GM19468 (cell line): ENCODE measurements at regions not wholly inside any gene's neighbourhood (a gene's known extent, or its start where the extent isn't known, plus 50 kb on each side); places are given as distances from the start of the nearest gene placed in this dataset.

Experiments used
- ATAC-seq: cut with Tn5 transposase; IDR thresholded peaks from one replicate; pipeline ENCODE4 v1.9.1; 2021; ENCODE audit warnings: mild to moderate bottlenecking, moderate library complexity, moderate number of reproducible peaks; ENCODE audit not compliant: unreplicated experiment; ENCODE audit errors: extremely low read depth

DNA sequence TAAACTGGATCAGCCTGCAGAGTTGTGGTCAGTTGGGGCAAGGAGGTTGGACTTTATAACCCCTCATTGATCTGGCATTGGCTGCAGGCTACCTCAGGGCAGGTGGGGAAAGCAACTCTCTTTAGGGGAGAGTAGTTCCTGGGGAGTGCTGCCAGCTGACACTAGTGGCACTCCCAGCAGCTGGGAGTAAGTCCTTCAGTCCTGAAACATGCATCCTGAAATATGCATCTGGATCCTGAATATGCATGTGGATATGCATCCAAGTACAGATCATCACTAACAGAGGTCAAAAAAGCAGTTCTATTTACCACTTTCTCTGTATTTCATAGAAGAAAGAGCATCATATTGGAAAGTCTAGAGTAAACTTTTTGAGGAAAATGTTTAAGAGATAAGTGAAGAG lies 350.8 kb downstream of the EPM2A start:
- ATAC-seq: no peak

GRCh38 chr6:145396499-145396898 lies 338.8 kb downstream of the EPM2A start:
- ATAC-seq: no peak

- no peak for ATAC-seq
Observed at GRCh38 chr6:145400508-145400907, 334.8 kb downstream of the EPM2A start.

GRCh38 chr6:145405006-145405551 lies 330.2 kb downstream of the EPM2A start:
- ATAC-seq: no peak

- no peak for ATAC-seq
Observed at GRCh38 chr6:145406783-145407182, 328.5 kb downstream of the EPM2A start.

GRCh38 chr6:145415616-145416015 lies 319.7 kb downstream of the EPM2A start:
- ATAC-seq: no peak

DNA sequence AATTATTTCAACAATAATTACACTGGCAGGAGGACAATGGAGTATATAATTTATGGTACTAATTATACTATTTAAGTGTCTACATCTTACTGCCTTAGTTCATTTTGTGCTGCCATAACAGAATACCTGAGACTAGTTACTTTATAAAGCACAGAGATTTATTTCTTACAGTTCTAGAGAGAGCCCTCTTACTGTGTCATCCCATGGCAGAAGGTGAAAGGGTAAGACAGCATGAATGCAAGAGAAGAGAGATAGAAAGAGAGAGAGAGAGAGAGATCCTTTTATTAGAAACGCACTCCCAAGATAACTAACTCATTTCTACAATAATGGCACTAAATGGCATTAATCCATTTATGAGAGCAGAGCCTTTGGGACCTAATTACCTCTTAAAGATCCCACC lies 314.7 kb downstream of the EPM2A start:
- ATAC-seq: no peak

GRCh38 chr6:145423936-145424335 lies 311.4 kb downstream of the EPM2A start:
- no peak for ATAC-seq

GRCh38 chr6:145427232-145427631 lies 308.1 kb downstream of the EPM2A start:
- no peak for ATAC-seq

GRCh38 chr6:145428706-145429105 lies 306.6 kb downstream of the EPM2A start:
- no peak for ATAC-seq

GRCh38 chr6:145442110-145442509 lies 293.2 kb downstream of the EPM2A start:
- no peak for ATAC-seq

GRCh38 chr6:145445674-145446073 lies 289.6 kb downstream of the EPM2A start:
- ATAC-seq: no peak

- no peak for ATAC-seq
Observed at GRCh38 chr6:145451029-145451428, 284.3 kb downstream of the EPM2A start.

DNA sequence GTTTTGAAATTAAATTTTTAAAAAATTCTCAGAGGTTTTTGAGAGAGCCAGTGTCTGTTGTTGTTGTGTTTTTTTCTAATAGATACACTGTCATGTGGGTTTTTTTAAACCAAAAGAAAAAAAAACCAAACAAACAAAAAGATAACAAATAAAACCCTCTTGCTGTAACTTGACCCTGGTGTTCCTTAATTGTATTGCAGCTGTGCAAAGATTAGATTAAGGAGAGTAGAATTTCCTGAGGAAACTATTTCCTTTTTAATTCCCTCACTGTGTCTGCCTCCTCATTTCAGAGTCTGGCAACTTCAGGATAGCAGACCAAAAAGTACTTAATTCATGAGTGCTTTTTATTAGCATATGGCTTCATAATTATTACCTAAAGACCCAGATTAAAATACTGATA lies 281.9 kb downstream of the EPM2A start:
- no peak for ATAC-seq

DNA sequence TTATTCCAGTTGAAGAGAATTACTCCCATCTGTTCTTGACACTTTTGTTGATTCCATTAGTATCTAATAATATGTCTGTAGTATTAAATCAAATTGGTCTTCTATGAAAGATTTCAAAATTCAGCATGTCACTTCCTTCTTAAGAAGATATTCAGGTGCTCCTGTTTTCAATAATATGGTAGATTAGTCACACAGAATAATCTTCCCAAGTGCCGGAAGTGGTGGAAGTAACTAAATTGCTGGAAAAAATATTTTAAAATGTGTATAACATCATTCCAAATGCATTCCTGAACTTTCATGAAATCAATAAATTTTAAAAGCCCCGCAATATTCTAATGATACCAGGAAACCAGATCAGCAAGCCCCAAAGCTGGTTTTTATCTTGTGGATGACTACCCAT lies 281.3 kb downstream of the EPM2A start:
- no peak for ATAC-seq

DNA sequence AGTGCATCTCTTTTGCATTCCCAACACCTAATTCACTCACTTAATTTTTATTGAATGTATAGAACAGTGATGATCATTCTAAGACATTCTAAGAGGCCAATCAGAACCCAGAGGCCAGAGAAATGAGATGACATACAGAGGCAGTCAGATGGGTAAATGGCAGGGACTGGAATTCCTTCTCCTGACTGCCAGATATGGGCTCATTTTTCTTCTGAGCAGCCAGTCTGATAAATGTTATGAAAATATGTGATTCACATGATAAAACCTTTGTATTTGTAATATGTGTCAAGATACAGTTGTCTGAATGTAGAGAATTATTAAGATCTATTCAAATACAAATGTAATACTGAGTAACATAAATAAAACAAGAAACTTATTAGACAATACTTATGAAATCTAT lies 277.8 kb downstream of the EPM2A start:
- ATAC-seq: no peak

GRCh38 chr6:145468534-145468933 lies 266.8 kb downstream of the EPM2A start:
- no peak for ATAC-seq

DNA sequence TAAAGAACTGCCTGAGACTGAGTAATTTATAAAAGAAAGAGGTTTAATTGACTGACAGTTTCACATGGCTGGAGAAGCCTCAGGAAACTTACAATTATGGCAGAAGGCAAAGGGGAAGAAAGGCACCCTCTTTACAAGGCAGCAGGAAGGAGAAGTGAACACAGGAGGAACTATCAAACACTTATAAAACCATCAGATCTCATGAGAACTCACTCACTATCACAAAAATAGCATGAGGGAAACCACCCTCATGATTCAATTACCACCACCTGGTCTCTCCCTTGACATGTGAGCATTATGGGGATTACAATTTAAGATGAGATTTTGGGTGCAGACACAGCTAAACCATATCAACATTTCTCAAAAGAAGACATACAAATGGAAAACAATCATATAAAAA lies 266.3 kb downstream of the EPM2A start:
- no peak for ATAC-seq

DNA sequence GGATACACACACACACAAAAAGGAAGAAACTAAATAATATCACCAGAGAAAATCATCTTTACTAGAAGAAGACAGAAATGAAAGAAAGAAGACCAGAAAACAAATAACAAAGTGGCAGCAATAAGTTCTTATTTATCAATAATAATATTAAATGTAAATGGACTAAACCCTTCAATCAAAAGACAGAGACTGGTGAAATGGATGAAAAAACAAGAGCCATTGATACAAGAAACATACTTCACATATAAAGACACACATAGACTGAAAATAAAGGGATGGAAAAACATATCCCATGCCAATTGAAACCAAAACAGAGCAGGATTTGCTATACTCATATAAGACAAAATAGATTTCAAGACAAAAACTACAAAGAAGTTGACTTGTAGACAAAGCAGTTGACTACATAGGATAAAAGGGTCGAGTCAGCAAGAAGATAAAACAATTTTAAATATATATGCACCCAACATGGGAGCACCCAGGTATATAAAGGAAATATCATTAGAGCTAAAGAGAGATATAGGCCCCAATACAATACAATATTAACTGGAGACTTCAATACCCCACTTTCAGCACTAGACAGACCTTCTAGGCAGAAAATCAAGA lies 259.4 kb downstream of the EPM2A start:
- ATAC-seq: no peak

DNA sequence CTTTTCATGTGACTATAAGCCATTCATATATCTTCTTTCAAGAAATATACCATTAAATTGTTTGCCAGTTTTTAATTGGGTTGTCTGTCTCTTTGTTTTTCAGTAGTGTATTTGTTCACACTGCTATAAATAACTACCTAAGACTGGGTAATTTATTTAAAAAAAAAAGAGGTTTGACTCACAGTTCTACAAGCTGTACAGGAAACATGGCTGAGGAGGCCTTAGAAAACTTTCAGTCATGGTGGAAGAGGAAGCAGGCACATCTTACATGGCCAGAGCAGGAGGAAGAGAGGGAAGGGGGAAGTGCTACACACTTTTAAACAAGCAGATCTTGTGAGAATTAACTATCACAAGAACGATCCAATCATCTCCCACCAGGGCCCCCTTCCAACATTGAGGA lies 255.3 kb downstream of the EPM2A start:
- ATAC-seq: no peak

GRCh38 chr6:145483191-145483996 lies 251.9 kb downstream of the EPM2A start:
- ATAC-seq: no peak

GRCh38 chr6:145485288-145485687 lies 250.0 kb downstream of the EPM2A start:
- ATAC-seq: no peak
